ENCODE measurements at regions not wholly inside any gene's neighbourhood (a gene's known extent, or its start where the extent isn't known, plus 50 kb on each side); places are given as distances from the start of the nearest gene placed in this dataset.

DNA sequence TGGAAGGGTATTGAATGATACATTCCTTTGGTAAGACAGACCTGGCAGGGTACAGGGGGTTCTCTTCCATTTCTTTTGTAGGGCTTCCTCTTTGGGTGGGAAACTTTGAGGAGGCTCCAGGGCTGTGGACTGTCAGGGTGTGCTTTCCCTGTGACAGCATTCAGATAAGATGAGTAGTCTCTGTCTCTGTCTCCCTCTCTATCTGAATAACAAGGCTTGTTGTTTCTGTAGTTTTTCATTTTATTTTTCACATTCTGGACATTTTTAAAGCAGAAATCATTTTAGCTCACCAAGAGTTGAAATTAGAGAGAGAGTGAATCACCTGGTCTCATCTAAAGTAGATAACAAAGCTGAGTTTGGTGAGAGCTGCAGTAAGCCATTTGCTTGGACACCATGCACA lies 100.8 kb upstream of the TPM1 start:
- H3K9me3 ChIP-seq, result no peaks in the 10 kb centered on the region
- no peak for DNase-seq (ENCODE audit: low spot score)
- peaks cover 0 to 29% of the 10 kb centered on the region in 2 donors for H3K4me1 ChIP-seq
- no peaks in the 10 kb centered on the region for H3K36me3 ChIP-seq
- peak overlapping the region; percentile 84 to 94 for H3K27ac ChIP-seq
- no peak overlapping the region for H3K4me3 ChIP-seq
- H3K27me3 ChIP-seq, result no peaks in the 10 kb centered on the region
- TF ChIP-seq, protein P1, sequence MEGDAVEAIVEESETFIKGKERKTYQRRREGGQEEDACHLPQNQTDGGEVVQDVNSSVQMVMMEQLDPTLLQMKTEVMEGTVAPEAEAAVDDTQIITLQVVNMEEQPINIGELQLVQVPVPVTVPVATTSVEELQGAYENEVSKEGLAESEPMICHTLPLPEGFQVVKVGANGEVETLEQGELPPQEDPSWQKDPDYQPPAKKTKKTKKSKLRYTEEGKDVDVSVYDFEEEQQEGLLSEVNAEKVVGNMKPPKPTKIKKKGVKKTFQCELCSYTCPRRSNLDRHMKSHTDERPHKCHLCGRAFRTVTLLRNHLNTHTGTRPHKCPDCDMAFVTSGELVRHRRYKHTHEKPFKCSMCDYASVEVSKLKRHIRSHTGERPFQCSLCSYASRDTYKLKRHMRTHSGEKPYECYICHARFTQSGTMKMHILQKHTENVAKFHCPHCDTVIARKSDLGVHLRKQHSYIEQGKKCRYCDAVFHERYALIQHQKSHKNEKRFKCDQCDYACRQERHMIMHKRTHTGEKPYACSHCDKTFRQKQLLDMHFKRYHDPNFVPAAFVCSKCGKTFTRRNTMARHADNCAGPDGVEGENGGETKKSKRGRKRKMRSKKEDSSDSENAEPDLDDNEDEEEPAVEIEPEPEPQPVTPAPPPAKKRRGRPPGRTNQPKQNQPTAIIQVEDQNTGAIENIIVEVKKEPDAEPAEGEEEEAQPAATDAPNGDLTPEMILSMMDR (IDR thresholded peaks at IDR 0.05), result no peak

DNA sequence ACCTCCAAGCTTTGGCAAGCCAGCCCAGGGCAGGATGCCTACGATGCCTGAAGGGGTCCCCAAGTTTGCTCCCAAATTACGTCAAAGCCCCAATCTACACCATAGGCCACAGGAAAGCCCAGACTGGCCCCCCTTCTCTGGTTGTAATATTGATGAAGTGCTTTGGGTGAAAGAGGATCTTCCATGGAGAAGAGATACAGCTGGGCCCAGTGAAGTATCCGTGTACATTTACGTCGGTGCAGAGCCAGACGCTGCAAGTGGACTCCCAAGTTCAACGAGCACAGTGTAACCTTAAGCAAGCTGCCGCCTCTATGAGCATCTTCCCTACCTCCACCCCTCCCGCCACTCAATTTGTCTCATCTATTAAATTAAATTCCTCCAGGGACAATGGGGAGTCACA lies 100.1 kb upstream of the TPM1 start:
- Histone ChIP-seq H3K9me3 (no peaks in the 10 kb centered on the region), H3K27ac (peak overlapping the region in 1 of 2 donors; percentile 94), H3K4me1 (peaks cover 0 to 29% of the 10 kb centered on the region in 2 donors), H3K36me3 (no peaks in the 10 kb centered on the region), H3K27me3 (no peaks in the 10 kb centered on the region), H3K4me3 (no peak overlapping the region)
- DNase-seq (ENCODE audit: low spot score), result no peak
- TF ChIP-seq, protein P1 (IDR thresholded peaks at IDR 0.05), result no peak

DNA sequence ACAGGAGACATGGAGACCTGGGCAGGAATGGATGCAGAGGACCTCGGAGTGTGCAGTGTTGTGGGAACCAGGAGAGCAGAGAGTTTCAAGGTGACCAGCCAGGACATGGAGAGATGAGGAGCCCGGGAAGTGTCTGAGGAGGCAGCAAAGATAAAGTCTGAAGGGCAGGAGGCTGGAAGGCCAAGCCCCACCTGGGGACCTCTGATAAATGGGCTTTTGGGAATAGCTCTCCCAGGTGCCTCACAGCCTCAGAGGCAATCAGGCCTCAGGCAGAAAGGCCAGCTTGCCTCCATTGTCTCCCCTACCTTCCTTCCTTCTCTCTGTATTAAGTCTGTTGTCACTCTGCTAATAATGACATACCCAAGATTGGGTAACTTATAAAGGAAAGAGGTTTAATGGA lies 97.5 kb upstream of the TPM1 start:
- TF ChIP-seq, protein P1 (IDR thresholded peaks at IDR 0.05), result no peak

DNA sequence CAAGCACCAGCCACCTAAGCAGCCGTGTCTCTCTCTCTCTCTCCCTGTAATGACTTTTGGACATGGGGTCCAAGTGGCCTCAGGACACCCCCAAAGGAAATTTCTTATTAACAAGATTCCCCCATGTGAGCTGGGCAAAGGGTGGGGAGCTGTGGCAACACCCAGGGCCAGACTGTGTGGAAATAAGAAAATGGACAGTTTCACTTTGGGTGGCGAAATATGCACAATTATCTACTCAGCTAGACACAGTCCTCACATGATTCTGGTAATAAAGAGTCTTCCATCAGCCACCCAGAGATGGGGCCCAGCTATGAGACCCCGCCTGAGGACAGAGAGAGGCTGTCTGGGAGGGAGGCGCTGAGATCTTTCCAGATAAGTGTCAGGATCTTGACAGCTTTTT lies 96.8 kb upstream of the TPM1 start:
- DNase-seq (ENCODE audit: low spot score), result no peak
- no peak overlapping the region for H3K4me3 ChIP-seq
- no peaks in the 10 kb centered on the region for H3K36me3 ChIP-seq
- H3K4me1 ChIP-seq, result peaks cover 0 to 16% of the 10 kb centered on the region in 2 donors
- no peak overlapping the region for H3K27ac ChIP-seq
- H3K27me3 ChIP-seq, result no peaks in the 10 kb centered on the region
- TF ChIP-seq, protein P1 (IDR thresholded peaks at IDR 0.05), result no peak
- no peaks in the 10 kb centered on the region for H3K9me3 ChIP-seq

More for the DNA sequence above, 97.5 kb upstream of the TPM1 start:
- Histone ChIP-seq H3K27ac (no peak overlapping the region), H3K27me3 (no peaks in the 10 kb centered on the region), H3K36me3 (no peaks in the 10 kb centered on the region), H3K4me3 (no peak overlapping the region), H3K9me3 (no peaks in the 10 kb centered on the region), H3K4me1 (peaks cover 0 to 23% of the 10 kb centered on the region in 2 donors)
- DNase-seq (ENCODE audit: low spot score), result no peak

DNA sequence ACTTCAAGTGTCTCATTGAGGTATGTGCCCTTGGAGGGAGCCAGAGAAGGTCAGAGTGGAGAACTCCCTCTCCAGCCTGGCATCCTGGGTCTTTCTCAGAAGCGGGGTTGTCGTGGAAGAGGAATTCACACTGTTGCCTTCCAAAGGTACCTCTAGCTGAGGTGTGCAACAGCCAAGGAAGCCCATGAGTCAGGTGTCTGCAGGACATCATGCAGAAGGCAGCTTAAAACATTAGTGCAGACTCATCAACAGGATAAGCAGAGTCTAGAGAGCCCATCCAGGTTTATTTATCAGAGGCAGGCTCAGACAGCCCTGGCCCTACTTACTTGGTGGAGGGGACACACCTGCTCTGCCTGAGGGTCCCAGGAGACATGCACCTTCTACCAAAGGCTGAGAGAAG lies 95.6 kb upstream of the TPM1 start:
- no peak overlapping the region for H3K4me3 ChIP-seq
- H3K36me3 ChIP-seq, result no peaks in the 10 kb centered on the region
- DNase-seq (ENCODE audit: low spot score), result no peak
- no peaks in the 10 kb centered on the region for H3K9me3 ChIP-seq
- no peaks in the 10 kb centered on the region for H3K27me3 ChIP-seq
- peaks cover 0 to 4% of the 10 kb centered on the region in 2 donors for H3K4me1 ChIP-seq
- H3K27ac ChIP-seq, result no peak overlapping the region
- TF ChIP-seq, protein P1 (IDR thresholded peaks at IDR 0.05), result no peak

DNA sequence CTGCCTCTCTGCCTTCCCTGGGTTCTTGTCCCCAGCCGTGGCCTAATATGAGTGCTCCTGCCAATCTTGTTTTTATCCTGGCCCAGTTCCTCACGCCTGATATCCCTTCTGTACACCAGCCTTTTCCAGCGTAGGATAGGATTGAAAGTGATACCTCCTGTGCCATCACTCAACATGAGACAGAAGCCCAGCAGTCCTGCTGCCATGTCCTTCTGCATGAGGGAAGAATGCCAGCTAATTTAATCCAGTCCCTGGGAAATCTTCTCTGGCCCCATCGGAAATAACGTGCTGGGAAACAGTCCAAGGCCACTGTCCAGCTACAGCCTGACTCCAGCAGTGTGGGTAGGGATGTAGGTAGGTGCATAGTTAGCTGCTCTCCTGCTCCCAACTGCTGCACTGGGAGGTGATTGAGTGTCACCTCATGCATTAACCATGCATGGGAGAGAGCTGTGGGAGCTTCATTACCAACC lies 92.0 kb upstream of the TPM1 start:
- no peak for DNase-seq (ENCODE audit: low spot score)
- TF ChIP-seq, protein P1 (IDR thresholded peaks at IDR 0.05), result no peak
- Histone ChIP-seq H3K27ac (no peak overlapping the region), H3K27me3 (no peaks in the 10 kb centered on the region), H3K4me1 (no peaks in the 10 kb centered on the region), H3K4me3 (no peak overlapping the region), H3K9me3 (no peaks in the 10 kb centered on the region), H3K36me3 (no peaks in the 10 kb centered on the region)

Data from right atrium auricular region (tissue), 2 donors.